ENCODE measurements at regions not wholly inside any gene's neighbourhood (a gene's known extent, or its start where the extent isn't known, plus 50 kb on each side); places are given as distances from the start of the nearest gene placed in this dataset.

DNA sequence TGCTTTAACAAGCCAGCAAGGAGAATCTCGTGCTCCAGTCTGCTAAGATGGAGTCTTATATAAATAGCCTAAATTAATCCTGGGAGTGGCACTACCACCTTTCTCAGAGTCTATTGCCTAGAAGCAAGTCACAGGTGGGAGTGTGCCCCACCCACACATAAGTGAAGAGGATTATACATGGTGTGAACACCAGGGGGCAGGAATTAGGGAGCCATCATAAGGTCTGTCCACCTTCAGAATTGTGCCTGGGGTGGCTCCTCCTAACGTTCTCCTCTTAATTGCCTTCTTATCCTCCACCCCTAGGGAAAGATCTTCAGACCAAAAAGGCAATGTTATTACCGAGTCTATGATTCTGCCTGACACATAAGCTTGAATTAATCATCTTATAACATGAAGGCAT lies 276.8 kb upstream of the SESN3 start:
- TF ChIP-seq EP300 (IDR thresholded peaks at IDR 0.05; ENCODE audit: borderline replicate concordance) (no peak), TCF12 (IDR thresholded peaks at IDR 0.05; ENCODE audit: low read depth) (no peak), RAD21 (IDR thresholded peaks at IDR 0.05; ENCODE audit: low read depth) (no peak)
